AG10803 (cell line): ENCODE measurements at regions not wholly inside any gene's neighbourhood (a gene's known extent, or its start where the extent isn't known, plus 50 kb on each side); places are given as distances from the start of the nearest gene placed in this dataset.
"Not testable (repeated sequence)": the region's sequence is repeated elsewhere in the genome, so short reads cannot be mapped to it uniquely, and the experiment has no call there.

Experiments
- DNase-seq: peaks from one replicate; pipeline ENCODE4 v3.0.0; 2010; ENCODE audit warnings: low read depth
- H3K4me3 ChIP-seq: 2 replicates; pipeline ENCODE4 v1.5.1; 2011; ENCODE audit warnings: mild to moderate bottlenecking, low read length, control low read depth
- CTCF ChIP-seq: conservative IDR thresholded peaks from 2 replicates; pipeline ENCODE4 v1.5.1; 2011; ENCODE audit warnings: mild to moderate bottlenecking, low read length, control low read depth, inconsistent platforms

GRCh38 chr15:38093931-38094330 lies 158.7 kb upstream of the SPRED1 start:
- no peak for DNase-seq
- no peak for TF ChIP-seq CTCF
- H3K4me3 ChIP-seq: no peak overlapping the region

GRCh38 chr15:38102972-38103371 lies 149.7 kb upstream of the SPRED1 start:
- H3K4me3 ChIP-seq: no peak overlapping the region
- DNase-seq: no peak
- no peak for TF ChIP-seq CTCF

GRCh38 chr15:38103564-38103963 lies 149.1 kb upstream of the SPRED1 start:
- no peak overlapping the region for H3K4me3 ChIP-seq
- TF ChIP-seq CTCF: no peak
- no peak for DNase-seq

- DNase-seq: no peak
- no peak for TF ChIP-seq CTCF
- H3K4me3 ChIP-seq: no peak overlapping the region
Observed at GRCh38 chr15:38111070-38111469, 141.6 kb upstream of the SPRED1 start.

- H3K4me3 ChIP-seq: no peak overlapping the region
- no peak for DNase-seq
Observed at GRCh38 chr15:38112406-38112805, 140.2 kb upstream of the SPRED1 start.

GRCh38 chr15:38115121-38115520 lies 137.5 kb upstream of the SPRED1 start:
- no peak for DNase-seq
- H3K4me3 ChIP-seq: no peak overlapping the region
- TF ChIP-seq CTCF: no peak

More at GRCh38 chr15:38112406-38112805, 140.2 kb upstream of the SPRED1 start:
- no peak for TF ChIP-seq CTCF

GRCh38 chr15:38117781-38118180 lies 134.9 kb upstream of the SPRED1 start:
- DNase-seq: no peak
- no peak overlapping the region for H3K4me3 ChIP-seq
- TF ChIP-seq CTCF: no peak

- H3K4me3 ChIP-seq, DNase-seq: not testable (repeated sequence)
Observed at GRCh38 chr15:38119865-38120264, 132.8 kb upstream of the SPRED1 start.
